Activated CD4-positive, alpha-beta memory T cell treated with anti-CD3 and anti-CD28 coated beads for 36 hours (primary cell): ENCODE measurements at regions not wholly inside any gene's neighbourhood (a gene's known extent, or its start where the extent isn't known, plus 50 kb on each side); places are given as distances from the start of the nearest gene placed in this dataset.
A peak's percentile ranks its signal among the peaks of the same experiment; 100 is the strongest.
"Not testable (repeated sequence)": the region's sequence is repeated elsewhere in the genome, so short reads cannot be mapped to it uniquely, and the experiment has no call there.

Experiments used
- CTCF ChIA-PET: fragments of 350-600 bp; sonication (Branson Sonifier 250); formaldehyde crosslinking; loops from one replicate; lab custom pipeline; 2021; ENCODE audit warnings: antibody characterized with exemption, inconsistent platforms; lab: Charles Lee
- POLR2A ChIA-PET: fragments of 350-600 bp; sonication (Branson Sonifier 250); formaldehyde crosslinking; loops from one replicate; lab custom pipeline; 2021; ENCODE audit warnings: antibody characterized with exemption; lab: Charles Lee
- DNase-seq: peaks from one replicate; pipeline ENCODE4 v3.0.0-alpha.2; 2020
- H3K27ac Mint-ChIP-seq: one replicate; pipeline ENCODE4 v1.8.0; 2021; ENCODE audit warnings: mixed read lengths
- H3K27me3 Mint-ChIP-seq: one replicate; pipeline ENCODE4 v1.8.0; 2021; ENCODE audit warnings: mixed read lengths
- H3K36me3 Mint-ChIP-seq: one replicate; pipeline ENCODE4 v1.8.0; 2021; ENCODE audit warnings: mixed read lengths
- H3K4me1 Mint-ChIP-seq: one replicate; pipeline ENCODE4 v1.8.0; 2021; ENCODE audit warnings: low read depth, mixed read lengths
- H3K4me3 Mint-ChIP-seq: one replicate; pipeline ENCODE4 v1.8.0; 2021; ENCODE audit warnings: mild to moderate bottlenecking, mixed read lengths
- H3K9me3 Mint-ChIP-seq: one replicate; pipeline ENCODE4 v1.8.0; 2021; ENCODE audit warnings: mixed read lengths
- intact Hi-C: fragments of 100-400 bp; cut with micrococcal nuclease; formaldehyde crosslinking; loops from one replicate; pipeline ENCODE4 v1.15.1; 2023

GRCh38 chr9:124128568-124129166 lies 117.1 kb downstream of the LHX2 start:
- Mint-ChIP-seq H3K27me3 (no peaks in the 10 kb centered on the region), H3K36me3 (no peaks in the 10 kb centered on the region), H3K4me3 (no peak overlapping the region), H3K9me3 (no peaks in the 10 kb centered on the region), H3K27ac (no peak overlapping the region), H3K4me1 (peaks cover 4% of the 10 kb centered on the region)
- intact Hi-C loops = loop anchor here (5.0 to 10.0 kb wide), 3 partner anchors 74 to 406 kb away; no protein-coding TSS in a partner anchor
- ChIA-PET POLR2A (interaction anchor here (0.6 kb wide), 1 partner anchor 258 kb away, joined by 3 read pairs; no protein-coding TSS in a partner anchor), CTCF (interaction anchor here (1.3 to 3.3 kb wide), 5 partner anchors 8 to 193 kb away, joined by 3 to 63 read pairs (median 4); no protein-coding TSS in a partner anchor)
- no peak for DNase-seq

- intact Hi-C loops = no loop called here
- Mint-ChIP-seq H3K4me3 (no peak overlapping the region), H3K27ac (no peak overlapping the region), H3K27me3 (no peaks in the 10 kb centered on the region), H3K4me1 (peaks cover 4% of the 10 kb centered on the region), H3K9me3 (no peaks in the 10 kb centered on the region), H3K36me3 (no peaks in the 10 kb centered on the region)
- CTCF ChIA-PET = interaction anchor here (1.0 kb wide), 1 partner anchor 190 kb away, joined by 3 read pairs; no protein-coding TSS in a partner anchor
- POLR2A ChIA-PET = no interaction called here
- no peak for DNase-seq
Measured at GRCh38 chr9:124130277-124131075, 118.9 kb downstream of the LHX2 start.

DNA sequence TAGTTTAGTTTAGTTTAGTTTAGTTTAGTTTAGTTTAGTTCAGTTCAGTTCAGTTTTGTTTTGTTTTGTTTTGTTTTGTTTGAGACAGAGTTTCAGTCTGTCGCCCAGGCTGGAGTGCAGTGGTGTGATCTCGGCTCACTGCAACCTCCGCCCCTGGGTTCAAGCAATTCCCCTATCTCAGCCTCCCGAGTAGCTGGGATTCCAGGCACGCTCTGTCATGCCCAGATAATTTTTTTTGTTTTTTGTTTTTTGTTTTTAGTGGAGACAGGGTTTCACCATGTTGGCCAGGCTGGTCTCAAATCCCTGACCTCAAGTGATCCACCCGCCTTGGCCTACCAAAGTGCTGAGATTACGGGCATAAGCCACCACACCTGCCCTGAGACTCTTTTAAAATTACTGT lies 120.0 kb downstream of the LHX2 start:
- H3K36me3 Mint-ChIP-seq, H3K4me1 Mint-ChIP-seq, H3K4me3 Mint-ChIP-seq, intact Hi-C loops, DNase-seq, H3K27me3 Mint-ChIP-seq, H3K9me3 Mint-ChIP-seq, H3K27ac Mint-ChIP-seq, POLR2A ChIA-PET: not testable (repeated sequence)
- CTCF ChIA-PET = interaction anchor here (1.0 to 2.0 kb wide), 2 partner anchors 155 to 190 kb away, joined by 3 to 6 read pairs; no protein-coding TSS in a partner anchor

DNA sequence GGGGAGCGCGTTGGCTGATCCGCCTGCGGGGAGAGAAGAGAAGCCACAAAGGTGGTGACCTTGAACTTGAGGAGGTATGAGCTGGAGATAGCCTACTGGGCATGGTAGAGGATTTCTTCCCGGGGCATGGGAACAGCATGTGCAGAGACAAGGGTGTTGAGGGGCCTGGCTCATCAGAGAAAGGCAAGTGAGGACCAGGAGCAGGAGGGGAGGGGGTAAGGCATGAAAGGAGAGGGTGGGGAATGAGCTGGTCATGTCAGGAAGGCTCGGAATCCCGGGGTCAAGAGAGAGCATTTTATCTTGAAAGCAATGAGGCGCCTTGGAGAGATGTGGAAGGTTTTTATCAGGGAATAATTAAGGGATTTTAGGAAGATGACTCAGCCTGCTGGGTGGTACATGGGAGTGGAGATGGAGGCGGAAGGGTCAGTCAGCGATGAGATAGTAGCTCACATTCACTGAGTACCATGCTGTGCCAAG lies 121.1 kb downstream of the LHX2 start:
- Mint-ChIP-seq H3K4me3 (no peak overlapping the region), H3K27me3 (no peaks in the 10 kb centered on the region), H3K4me1 (no peaks in the 10 kb centered on the region), H3K36me3 (no peaks in the 10 kb centered on the region), H3K27ac (no peak overlapping the region), H3K9me3 (no peaks in the 10 kb centered on the region)
- no peak for DNase-seq
- intact Hi-C loops = no loop called here
- ChIA-PET POLR2A (no interaction called here), CTCF (interaction anchor here (2.0 kb wide), 1 partner anchor 188 kb away, joined by 6 read pairs; no protein-coding TSS in a partner anchor)

DNA sequence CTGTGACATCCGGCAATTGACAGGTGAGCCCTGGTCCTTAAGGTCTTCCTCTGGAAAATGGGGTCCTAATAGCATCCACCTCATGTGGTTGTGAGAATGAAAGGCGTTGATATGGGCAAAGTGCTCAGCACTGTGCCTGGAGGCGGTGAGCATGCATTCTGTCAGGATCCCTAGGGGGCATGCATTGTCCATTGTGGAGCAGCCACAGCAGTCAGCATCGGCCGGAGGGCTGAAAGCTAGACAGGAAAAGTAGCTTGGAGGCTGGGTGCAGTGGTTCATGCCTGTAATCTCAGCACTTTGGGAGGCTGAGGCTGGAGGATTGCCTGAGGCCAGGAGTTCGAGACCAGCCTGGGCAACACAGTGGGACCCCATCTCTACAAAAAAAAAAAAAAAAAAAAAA lies 122.2 kb downstream of the LHX2 start:
- H3K36me3 Mint-ChIP-seq = no peaks in the 10 kb centered on the region
- H3K4me3 Mint-ChIP-seq = no peak overlapping the region
- ChIA-PET CTCF (interaction anchor here (0.6 kb wide), 4 partner anchors 9 to 186 kb away, joined by 3 to 4 read pairs (median 3); no protein-coding TSS in a partner anchor), POLR2A (no interaction called here)
- no peaks in the 10 kb centered on the region for H3K9me3 Mint-ChIP-seq
- intact Hi-C loops = no loop called here
- H3K4me1 Mint-ChIP-seq = no peaks in the 10 kb centered on the region
- peak; percentile 57 for DNase-seq
- H3K27ac Mint-ChIP-seq = no peak overlapping the region
- H3K27me3 Mint-ChIP-seq = no peaks in the 10 kb centered on the region

DNA sequence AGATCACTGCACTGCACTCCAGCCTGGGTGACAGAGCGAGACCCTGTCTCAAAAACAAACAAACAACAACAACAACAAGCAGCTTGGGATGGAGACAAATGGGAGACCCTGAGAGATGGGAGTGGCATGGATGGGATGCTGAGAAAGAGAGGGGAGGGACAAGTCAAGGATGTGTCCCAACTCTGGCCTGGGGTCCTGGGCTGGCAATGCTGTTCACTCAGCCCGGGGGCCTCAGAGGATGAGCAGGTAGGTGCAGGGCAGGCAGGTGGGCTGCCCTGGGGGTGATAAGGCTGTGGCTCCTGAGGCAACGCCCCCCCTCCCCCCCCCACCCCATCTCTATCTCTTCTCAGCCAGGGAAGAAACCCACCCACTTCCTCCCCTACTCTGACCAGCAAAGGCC lies 123.0 kb downstream of the LHX2 start:
- intact Hi-C loops = no loop called here
- POLR2A ChIA-PET = no interaction called here

DNA sequence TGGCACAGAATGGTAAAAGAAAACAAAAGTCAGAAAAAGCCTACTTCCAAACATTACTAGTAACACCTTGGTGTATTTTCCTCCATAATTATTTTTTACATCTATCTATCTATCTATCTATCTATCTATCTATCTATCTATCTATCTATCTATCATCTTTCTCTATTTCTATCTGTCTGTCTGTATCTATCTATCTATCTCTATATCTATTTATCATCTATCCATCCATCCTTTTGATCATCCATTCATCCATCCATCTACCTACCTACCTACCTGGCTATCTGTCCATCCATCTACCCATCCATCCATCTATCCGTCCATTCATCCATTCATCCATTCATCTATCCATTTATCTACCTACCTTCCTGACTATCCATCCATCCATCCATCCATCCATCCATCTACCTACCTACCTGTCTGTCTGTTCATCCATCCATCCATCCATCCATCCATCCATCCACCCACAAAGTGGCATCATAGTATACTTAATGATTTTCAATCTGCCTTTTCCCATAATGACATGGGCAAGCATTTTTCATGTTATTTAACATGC lies 121.9 kb upstream of the NEK6 start:
- ChIA-PET POLR2A (no interaction called here), CTCF (interaction anchor here (1.0 kb wide), 1 partner anchor 8 kb away, joined by 4 read pairs; no protein-coding TSS in a partner anchor)
- no peaks in the 10 kb centered on the region for H3K27me3 Mint-ChIP-seq
- no peak overlapping the region for H3K27ac Mint-ChIP-seq
- intact Hi-C loops = no loop called here
- H3K36me3 Mint-ChIP-seq = no peaks in the 10 kb centered on the region
- no peaks in the 10 kb centered on the region for H3K9me3 Mint-ChIP-seq
- no peak overlapping the region for H3K4me3 Mint-ChIP-seq
- no peak for DNase-seq
- H3K4me1 Mint-ChIP-seq = no peaks in the 10 kb centered on the region

More for the DNA sequence above, 123.0 kb downstream of the LHX2 start:
- no peaks in the 10 kb centered on the region for H3K4me1 Mint-ChIP-seq
- no peaks in the 10 kb centered on the region for H3K36me3 Mint-ChIP-seq
- no peak overlapping the region for H3K27ac Mint-ChIP-seq
- H3K4me3 Mint-ChIP-seq = no peak overlapping the region
- CTCF ChIA-PET = no interaction called here
- no peak for DNase-seq
- H3K9me3 Mint-ChIP-seq = no peaks in the 10 kb centered on the region
- no peaks in the 10 kb centered on the region for H3K27me3 Mint-ChIP-seq

DNA sequence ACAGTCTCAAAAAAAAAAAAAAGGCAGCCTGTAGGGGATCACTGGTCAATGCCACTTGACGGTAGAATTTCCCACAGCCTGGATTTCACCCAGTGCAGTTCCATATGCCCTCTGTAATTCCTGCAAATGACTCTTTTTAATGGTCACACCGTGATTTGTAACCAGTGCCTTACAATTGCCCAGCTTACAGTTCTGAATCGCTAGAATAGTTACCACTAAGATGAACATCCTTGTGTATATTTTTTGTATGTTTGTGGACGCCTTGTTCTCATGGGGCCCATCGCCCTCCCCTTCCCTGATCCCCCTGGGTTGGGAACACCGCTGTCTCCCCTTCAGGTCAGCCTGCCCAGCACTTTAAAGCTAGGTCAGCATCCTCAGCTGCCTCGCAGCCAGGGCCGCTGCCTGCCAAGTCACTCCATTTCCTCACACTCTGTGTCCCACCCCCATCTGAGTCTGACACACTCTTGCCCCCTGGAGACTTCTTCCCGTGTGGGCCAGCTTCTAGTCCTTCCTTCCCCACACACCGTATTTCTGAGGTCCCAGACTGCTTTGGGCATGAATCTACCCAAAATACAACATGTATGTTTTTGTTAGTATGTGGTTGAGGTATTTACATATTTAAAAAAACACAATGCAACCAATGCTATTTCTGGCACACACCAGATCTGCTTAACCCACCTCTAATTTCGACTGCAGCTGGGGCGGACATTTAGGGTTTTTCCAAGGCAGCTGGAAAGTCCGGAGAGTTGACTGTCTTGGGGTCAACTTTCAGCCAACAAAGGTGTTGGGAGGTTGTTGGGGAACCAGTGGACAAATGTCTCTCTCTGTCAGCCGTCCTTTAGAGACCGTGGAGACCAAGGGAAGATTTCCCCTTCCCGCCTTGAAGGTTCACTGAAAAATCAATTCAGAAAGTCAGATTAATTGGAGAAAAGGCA lies 120.5 kb upstream of the NEK6 start:
- Mint-ChIP-seq H3K4me3 (no peak overlapping the region), H3K36me3 (no peaks in the 10 kb centered on the region), H3K27ac (no peak overlapping the region), H3K9me3 (no peaks in the 10 kb centered on the region), H3K27me3 (no peaks in the 10 kb centered on the region), H3K4me1 (no peaks in the 10 kb centered on the region)
- CTCF ChIA-PET = no interaction called here
- intact Hi-C loops = no loop called here
- POLR2A ChIA-PET = no interaction called here
- DNase-seq = no peak

DNA sequence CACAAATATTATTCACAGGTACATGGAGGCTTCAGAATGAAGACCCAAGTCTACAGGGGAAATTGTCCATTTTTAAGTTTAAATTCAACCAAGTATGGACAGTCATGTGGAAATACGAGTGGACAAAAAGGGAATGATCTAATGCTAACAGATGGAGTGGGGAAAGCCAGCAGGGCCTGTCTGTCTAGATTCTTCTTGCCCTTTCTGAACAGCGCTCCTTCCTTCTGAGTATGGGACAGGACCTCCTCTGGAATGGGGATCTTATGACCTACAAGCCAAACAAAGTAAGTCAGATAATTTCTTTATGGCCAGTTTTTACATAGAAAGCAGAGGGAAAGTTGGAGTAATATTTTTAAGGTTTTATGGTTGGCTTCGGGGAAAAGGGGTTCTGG lies 119.8 kb upstream of the NEK6 start:
- Mint-ChIP-seq H3K27me3 (no peaks in the 10 kb centered on the region), H3K4me1 (no peaks in the 10 kb centered on the region), H3K27ac (no peak overlapping the region), H3K36me3 (no peaks in the 10 kb centered on the region), H3K4me3 (no peak overlapping the region), H3K9me3 (no peaks in the 10 kb centered on the region)
- intact Hi-C loops = no loop called here
- no peak for DNase-seq
- CTCF ChIA-PET = no interaction called here
- POLR2A ChIA-PET = no interaction called here

GRCh38 chr9:124139001-124139400 lies 118.7 kb upstream of the NEK6 start:
- Mint-ChIP-seq H3K4me1 (no peaks in the 10 kb centered on the region), H3K27ac (no peak overlapping the region), H3K4me3 (no peak overlapping the region), H3K36me3 (no peaks in the 10 kb centered on the region), H3K27me3 (no peaks in the 10 kb centered on the region), H3K9me3 (no peaks in the 10 kb centered on the region)
- intact Hi-C loops = no loop called here
- ChIA-PET POLR2A (no interaction called here), CTCF (no interaction called here)
- no peak for DNase-seq

- intact Hi-C loops = no loop called here
- H3K4me1 Mint-ChIP-seq = peaks cover 9% of the 10 kb centered on the region
- no peaks in the 10 kb centered on the region for H3K36me3 Mint-ChIP-seq
- H3K9me3 Mint-ChIP-seq = no peaks in the 10 kb centered on the region
- CTCF ChIA-PET = no interaction called here
- DNase-seq = no peak
- POLR2A ChIA-PET = no interaction called here
- H3K27me3 Mint-ChIP-seq = no peaks in the 10 kb centered on the region
- H3K4me3 Mint-ChIP-seq = no peak overlapping the region
- H3K27ac Mint-ChIP-seq = no peak overlapping the region
Measured at GRCh38 chr9:124140941-124141568, 116.7 kb upstream of the NEK6 start.
